ENCODE measurements at regions not wholly inside any gene's neighbourhood (a gene's known extent, or its start where the extent isn't known, plus 50 kb on each side); places are given as distances from the start of the nearest gene placed in this dataset.

DNA sequence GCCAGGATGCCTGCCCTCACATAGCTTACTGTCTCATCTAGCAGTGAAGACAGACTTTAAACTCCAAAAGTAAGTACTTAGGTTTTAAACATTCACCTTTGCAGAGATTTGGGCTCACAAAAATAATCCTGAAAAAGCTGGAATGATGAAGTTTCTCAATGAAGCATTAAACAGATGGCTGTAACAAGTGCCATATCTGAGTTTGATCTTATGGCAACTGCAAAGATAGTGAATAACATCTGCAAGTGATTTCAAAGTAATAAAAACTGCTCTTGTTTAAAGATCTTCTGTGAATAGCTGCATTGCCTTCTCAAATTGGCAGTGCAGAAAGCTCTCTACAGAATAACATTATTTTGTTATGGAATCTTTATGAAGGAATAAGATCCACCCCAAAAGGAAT, 271.2 kb upstream of the SMIM31 start:
- no peak overlapping the region for H3K4me3 ChIP-seq (ENCODE audit: low read length)
- DNase-seq (ENCODE audit: low read depth, low spot score): no peak

DNA sequence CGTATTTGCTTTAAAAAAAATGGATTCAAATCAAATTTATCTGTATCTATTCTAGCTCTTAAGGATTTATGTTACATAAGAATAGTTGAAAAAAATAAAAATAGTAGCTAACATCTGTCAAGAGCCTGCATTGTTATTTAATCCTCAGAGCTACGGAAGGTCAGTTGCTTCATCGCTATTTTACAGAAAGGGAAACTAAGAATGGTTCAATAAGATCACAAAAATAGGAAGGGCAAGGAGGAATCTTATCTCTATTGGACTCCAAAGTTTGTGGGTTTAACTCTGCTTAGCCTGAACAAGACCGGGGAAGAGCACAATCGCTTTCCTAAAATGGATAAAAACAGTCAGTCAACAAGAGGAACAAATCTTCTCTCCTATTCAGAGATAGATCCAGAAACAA, 270.2 kb upstream of the SMIM31 start:
- no peak overlapping the region for H3K4me3 ChIP-seq (ENCODE audit: low read length)
- no peak for DNase-seq (ENCODE audit: low read depth, low spot score)

- DNase-seq (ENCODE audit: low read depth, low spot score): no peak
- H3K4me3 ChIP-seq (ENCODE audit: low read length): no peak overlapping the region
Observed at GRCh38 chr4:164484551-164484950, 269.4 kb upstream of the SMIM31 start.

DNA sequence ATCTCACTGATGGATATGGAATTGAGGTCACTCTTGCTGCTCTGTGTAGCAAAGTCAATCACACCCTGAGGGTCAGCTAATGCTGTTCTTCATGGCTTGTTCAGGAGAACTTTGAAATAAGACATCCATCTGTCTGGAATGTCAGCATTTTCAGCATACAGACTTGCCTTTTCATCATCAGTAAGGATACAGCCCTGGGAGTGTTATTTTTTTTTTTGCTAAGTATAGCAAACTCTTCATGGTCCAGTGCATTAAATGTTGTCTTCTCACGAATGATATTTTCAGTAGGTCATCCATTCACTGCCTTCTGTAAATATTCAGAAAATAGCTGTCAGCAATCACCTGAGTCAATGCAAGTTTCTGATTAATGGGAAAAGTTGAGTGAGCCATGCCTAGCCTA, 268.8 kb upstream of the SMIM31 start:
- H3K4me3 ChIP-seq (ENCODE audit: low read length): no peak overlapping the region
- DNase-seq (ENCODE audit: low read depth, low spot score): no peak

DNA sequence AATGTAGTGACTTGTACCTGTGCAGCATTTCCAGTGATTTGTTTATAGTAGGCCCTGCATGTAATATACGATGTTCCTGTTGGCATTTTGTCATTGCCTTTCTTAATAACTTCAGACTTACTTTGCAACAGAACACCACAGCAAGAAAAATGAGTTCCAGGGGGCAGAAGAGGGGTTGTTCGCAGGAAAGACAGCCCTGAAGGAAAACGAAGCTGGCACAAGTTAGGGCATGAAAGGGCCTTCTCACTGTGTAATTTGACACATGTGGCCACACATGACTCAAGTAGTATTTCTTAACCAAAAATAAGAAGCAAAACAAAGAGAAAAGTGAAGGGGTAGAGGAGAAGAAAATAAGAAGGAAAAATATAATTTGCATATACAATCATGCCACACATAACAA, 265.8 kb upstream of the SMIM31 start:
- no peak for DNase-seq (ENCODE audit: low read depth, low spot score)
- H3K4me3 ChIP-seq (ENCODE audit: low read length): no peak overlapping the region

DNA sequence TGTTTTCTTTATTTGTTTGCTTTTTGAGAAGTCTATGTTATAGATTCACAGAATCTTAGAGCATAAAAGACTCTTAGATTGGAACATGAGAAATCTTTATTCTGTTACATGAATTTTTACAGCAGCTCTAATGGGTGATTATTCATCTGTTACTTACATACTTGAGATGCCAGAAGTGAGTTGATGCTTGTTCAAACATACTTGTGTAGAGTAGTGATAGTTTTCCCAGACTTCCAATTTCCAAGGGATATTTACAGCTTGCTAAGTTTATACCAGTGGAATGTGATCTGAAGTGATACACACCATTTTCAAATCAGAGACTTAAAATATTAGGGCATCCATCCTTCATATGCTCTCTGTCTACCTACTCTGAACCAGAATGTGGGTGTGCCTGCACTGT, 252.9 kb upstream of the SMIM31 start:
- no peak overlapping the region for H3K4me3 ChIP-seq (ENCODE audit: low read length)
- no peak for DNase-seq (ENCODE audit: low read depth, low spot score)

- no peak for DNase-seq (ENCODE audit: low read depth, low spot score)
- H3K4me3 ChIP-seq (ENCODE audit: low read length): no peak overlapping the region
Observed at GRCh38 chr4:164503874-164504273, 250.1 kb upstream of the SMIM31 start.

- H3K4me3 ChIP-seq (ENCODE audit: low read length): no peak overlapping the region
- DNase-seq (ENCODE audit: low read depth, low spot score): no peak
Observed at GRCh38 chr4:164508097-164508496, 245.8 kb upstream of the SMIM31 start.

- H3K4me3 ChIP-seq (ENCODE audit: low read length): no peak overlapping the region
- no peak for DNase-seq (ENCODE audit: low read depth, low spot score)
Observed at GRCh38 chr4:164508771-164509170, 245.2 kb upstream of the SMIM31 start.

DNA sequence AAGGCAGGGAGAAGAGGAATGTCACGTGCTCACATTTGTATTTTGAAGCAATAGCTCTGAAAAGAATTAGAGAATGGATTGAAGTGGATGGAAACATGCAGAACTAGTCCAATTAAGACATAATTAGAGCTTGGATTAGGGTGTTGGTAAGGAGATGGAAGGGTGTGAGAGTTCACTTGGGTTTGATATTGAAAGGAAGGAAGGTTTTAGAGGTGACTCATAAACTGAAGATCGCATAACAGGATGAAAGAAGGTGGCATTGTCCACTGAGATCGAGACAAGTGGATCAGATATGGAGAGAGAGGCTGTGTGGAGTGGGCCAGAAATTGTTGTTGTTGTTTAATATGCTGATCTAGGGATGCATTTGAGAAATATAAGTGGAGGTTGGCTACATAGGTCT, 244.0 kb upstream of the SMIM31 start:
- H3K4me3 ChIP-seq (ENCODE audit: low read length): no peak overlapping the region
- no peak for DNase-seq (ENCODE audit: low read depth, low spot score)

DNA sequence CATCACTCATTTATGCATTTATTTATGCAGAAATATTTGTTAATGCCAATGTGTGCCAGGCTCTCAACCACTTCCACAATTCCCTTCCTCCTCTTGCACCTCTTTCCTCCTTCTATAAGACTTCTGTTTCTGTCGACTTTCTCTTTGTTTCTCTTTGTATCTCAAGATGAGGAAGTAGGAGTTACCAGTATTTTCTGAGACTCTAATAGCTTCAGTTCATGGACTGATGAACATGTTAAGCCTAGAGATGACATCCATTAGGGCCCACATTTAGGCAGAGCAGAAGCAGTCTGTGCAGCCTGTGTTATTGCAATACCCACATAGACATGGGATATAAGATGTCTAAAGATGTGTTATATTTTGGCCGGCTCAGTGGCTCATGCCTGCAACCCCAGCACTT, 241.8 kb upstream of the SMIM31 start:
- no peak for DNase-seq (ENCODE audit: low read depth, low spot score)
- H3K4me3 ChIP-seq (ENCODE audit: low read length): no peak overlapping the region

DNA sequence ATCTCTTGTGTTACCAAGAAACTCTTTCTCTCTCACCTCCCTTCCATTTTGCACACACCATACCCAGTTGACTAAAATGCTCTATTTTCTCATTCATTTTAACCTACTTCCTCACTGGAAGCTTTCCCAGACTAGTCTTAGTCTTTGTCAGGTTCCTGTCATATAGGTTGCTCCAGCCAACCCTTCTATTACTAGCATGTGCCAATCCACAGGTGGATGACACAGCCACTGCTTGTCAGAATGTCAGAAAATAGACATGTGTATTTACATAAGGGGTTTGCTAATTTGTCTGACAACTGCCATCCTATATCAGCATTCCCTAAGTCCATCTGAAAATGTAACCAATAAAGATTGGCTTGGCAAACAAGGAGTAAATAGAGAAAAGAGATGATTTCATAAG, 239.2 kb upstream of the SMIM31 start:
- no peak for DNase-seq (ENCODE audit: low read depth, low spot score)

DNA sequence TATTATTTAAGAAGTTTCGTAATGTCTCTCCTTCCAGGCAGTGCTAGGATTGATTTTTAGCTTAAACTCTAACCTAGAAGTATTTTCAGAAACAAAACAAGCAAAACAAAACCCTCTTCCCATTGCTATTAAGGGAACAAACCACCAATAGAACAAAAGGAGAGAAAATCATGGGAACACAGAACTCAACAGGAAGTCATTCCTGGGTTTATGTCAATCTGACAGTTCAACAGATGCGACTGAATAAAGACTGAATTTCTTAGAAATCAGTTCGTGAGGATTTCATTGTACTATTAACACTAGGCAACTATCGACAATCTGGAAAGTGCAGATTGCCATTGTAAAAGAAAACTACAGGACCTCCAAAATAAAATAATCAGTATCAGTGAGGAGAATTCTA, 229.1 kb upstream of the SMIM31 start:
- H3K4me3 ChIP-seq (ENCODE audit: low read length): no peak overlapping the region
- DNase-seq (ENCODE audit: low read depth, low spot score): no peak

More for the DNA sequence above, 239.2 kb upstream of the SMIM31 start:
- no peak overlapping the region for H3K4me3 ChIP-seq (ENCODE audit: low read length)

DNA sequence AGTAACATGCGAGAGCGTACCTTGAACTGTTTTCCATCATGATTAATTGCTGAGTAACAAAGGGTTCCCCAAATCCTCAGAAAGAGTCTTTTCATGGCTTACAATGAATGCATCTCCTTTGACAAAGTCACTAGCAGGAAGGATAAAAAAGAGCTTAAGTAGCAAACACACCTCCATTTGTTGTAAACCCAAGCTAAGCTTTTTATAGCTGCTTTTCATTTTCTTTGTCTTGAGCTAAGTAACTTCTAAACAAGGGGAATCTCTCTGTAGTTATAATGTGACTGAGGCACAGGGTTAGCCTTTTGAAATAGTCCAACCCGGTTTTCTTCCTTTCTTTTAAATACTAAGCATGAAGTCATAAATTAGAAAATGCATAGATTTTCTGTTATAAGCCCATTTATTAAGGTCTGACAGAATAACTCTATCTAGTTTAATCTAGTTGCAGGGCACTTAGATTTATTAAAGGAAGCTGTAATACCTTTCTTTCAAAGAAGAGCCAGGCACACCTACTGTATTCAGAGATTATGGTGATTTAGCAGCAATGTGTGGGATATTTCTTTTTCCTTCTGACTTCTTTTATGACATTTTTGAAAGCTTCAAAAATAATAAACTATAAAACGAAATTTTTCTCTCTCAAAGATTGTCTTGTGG, 226.9 kb upstream of the SMIM31 start:
- no peak for DNase-seq (ENCODE audit: low read depth, low spot score)
- H3K4me3 ChIP-seq (ENCODE audit: low read length): no peak overlapping the region

DNA sequence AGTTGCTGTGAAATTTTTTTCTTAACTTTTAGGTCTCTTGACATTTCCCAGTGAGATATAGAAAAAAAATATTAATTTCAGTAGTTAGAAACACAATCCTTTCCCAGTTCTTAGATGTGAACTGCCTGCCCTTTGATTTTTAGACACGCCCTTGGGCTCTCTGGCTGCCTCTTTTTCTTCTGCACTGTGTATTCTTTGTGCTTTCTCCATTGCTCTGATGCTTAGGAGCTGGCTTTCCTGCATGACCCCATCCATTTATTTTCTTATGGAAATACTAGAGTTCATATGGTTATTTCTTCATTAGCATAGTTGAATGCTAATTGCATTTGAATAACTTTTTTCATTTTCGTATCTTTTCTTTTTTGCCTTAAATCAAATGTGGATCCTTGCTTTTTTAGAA, 224.9 kb upstream of the SMIM31 start:
- H3K4me3 ChIP-seq (ENCODE audit: low read length): no peak overlapping the region
- DNase-seq (ENCODE audit: low read depth, low spot score): no peak

DNA sequence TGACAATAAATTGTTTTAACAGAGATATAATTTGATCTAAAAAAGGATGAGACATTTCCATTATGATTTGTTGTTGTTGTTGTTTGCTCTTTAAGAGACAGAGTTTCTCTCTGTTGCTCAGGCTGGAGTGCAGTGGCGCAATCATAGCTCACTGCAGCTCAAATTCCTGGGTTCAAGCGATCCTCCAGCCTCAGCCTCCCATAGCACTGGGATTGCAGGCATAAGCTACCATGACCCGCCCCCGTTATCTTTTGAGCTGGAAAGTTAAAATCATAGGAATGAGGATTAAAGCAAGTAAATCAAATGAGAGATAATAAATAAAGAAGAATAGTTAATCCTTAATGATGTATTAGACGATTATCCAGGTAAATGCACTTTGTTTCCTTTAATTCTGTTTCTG, 224.4 kb upstream of the SMIM31 start:
- DNase-seq (ENCODE audit: low read depth, low spot score): no peak
- H3K4me3 ChIP-seq (ENCODE audit: low read length): no peak overlapping the region

DNA sequence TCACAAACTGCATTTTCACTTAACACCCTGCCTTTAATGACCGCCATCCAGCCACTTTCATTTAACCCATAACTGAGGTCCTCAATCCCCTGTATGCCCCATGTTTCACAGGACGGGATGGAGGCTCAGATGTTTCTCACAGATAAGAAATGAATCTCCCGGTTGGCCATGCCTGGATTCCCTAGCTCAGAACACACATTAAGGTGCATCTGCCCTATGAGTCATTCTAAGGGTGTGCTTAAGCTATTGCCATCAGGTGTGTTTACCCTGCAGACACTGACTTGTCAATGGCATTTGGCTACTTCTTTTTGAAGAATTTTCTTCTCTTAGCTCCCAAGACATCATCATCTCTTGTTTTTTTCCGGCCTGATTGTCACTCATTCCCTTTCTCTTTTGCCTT, 222.6 kb upstream of the SMIM31 start:
- H3K4me3 ChIP-seq (ENCODE audit: low read length): no peak overlapping the region
- no peak for DNase-seq (ENCODE audit: low read depth, low spot score)

DNA sequence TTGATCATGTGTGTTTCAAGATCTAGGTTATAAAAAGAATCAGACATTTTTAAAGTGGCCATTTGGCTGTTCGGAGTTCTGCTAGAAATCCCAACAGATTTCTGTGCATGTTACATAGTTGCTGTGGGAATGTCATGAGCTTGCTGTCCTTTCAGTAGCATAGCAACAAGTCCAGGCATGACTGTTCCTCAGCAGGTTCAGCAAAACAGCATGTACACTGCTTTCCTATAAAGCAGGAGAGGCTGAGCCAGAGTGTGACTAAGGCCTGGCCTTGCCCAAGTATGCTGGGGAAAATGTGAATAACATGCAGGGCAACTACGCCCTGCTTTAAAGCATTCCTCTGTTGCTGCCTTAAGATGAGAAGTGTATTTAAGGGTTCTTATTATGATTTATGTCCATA, 217.1 kb upstream of the SMIM31 start:
- DNase-seq (ENCODE audit: low read depth, low spot score): no peak
- no peak overlapping the region for H3K4me3 ChIP-seq (ENCODE audit: low read length)

- H3K4me3 ChIP-seq (ENCODE audit: low read length): no peak overlapping the region
- no peak for DNase-seq (ENCODE audit: low read depth, low spot score)
Observed at GRCh38 chr4:164538097-164538496, 215.8 kb upstream of the SMIM31 start.

- no peak overlapping the region for H3K4me3 ChIP-seq (ENCODE audit: low read length)
- DNase-seq (ENCODE audit: low read depth, low spot score): no peak
Observed at GRCh38 chr4:164540987-164541386, 212.9 kb upstream of the SMIM31 start.

DNA sequence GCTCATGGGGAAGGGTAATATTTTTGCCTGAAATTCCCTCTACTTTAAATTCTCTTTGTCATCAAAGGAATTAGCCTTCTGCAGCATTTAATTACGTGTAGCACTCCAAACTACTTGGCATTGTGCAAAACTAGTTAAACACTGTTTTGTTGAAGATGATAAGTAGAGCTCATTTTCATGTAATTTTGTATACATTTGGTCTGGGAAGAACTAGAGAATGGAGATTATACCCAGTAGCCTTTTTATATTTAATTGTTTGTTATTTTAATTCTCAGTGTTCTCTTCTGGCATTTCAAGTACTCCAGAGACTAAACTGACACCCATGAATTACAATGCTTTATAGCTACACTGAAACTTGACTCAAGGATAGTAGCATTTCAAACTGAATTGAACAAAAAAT, 211.5 kb upstream of the SMIM31 start:
- no peak for DNase-seq (ENCODE audit: low read depth, low spot score)
- no peak overlapping the region for H3K4me3 ChIP-seq (ENCODE audit: low read length)
